ENCODE measurements at regions not wholly inside any gene's neighbourhood (a gene's known extent, or its start where the extent isn't known, plus 50 kb on each side); places are given as distances from the start of the nearest gene placed in this dataset.
"Not testable (repeated sequence)": the region's sequence is repeated elsewhere in the genome, so short reads cannot be mapped to it uniquely, and the experiment has no call there.

DNA sequence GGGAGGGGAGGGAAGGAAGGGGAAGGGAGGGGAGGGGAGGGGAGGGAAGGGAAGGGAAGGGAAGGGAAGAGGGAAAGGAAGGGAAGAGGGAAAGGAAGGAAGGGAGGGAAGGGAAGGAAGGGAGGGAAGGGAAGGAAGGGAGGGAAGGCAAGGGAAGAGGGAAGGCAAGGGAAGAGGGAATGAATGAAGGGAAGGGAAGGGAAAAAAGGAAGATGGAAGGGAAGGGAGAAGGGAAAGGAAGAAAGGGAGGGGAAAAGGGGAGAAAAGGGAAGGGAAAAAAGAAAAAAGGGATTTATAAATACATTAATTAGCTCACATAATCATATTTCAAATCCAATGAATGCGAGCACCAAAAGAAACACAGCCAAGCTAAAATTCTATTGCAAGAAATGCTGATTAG, 202.9 kb upstream of the LRRTM4 start:
- DNase-seq: no peak

DNA sequence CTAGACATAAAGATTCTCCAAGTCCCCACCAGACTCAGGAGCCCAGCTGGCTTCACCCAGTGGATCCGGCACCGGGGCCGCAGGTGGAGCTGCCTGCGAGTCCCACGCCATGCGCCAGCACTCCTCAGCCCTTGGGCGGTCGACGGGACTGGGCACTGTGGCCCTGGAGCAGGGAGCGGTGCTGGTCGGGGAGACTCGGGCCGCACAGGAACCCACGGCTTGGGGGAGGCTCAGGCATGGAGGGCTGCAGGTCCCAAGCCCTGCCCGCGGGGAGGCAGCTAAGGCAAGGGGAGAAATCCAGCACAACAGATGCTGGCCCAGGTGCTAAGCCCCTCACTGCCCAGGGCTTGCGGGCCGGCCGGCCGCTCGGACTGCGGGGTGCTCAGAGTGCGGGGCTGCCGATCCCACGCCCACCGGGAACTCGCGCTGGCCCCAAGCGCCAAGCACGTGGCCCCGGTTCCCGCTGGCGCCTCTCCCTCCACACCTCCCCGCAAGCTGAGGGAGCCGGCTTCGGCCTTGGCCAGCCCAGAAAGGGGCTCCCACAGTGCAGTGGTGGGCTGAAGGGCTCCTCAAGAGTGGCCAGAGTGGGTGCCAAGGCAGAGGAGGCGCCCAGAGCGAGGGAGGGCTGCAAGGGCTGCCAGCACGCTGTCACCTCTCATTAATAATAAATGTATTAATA, 212.6 kb upstream of the LRRTM4 start:
- DNase-seq: not testable (repeated sequence)

DNA sequence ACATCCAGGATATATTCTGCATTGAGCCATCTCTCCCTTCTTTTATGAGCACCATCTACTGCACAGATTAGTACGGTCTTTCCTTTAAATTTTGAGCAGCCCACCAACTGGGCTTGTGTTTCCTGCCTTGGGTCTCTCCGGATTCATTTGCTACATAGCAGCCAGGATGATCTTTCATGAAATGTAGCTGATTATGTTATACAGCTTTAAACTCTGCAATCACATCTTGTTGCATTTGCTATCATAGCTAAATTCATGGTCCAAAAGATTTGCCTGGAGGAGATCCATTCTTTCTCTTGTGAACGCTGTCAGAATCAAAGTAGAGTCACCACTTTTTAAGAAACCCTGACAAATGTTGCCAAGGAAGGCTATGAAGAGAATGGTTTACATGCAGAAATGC, 215.1 kb upstream of the LRRTM4 start:
- DNase-seq: no peak

DNA sequence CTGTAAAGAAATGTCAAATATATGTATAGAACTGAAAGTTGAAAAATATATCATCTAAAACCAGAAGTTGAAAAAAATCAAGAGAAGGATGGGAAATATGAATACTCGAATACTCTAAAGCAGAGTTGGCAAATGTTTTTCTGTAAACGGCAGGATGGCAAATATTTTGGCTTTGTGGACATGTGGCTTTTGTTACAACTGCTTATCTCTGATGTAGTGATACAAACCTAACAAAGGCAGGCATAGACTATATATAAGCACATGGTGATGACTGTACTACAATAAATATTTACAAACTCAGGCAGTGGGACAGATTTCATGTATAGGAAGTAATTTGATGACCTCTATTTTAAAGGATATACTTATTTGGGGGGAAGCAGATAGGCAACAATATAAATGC, 224.6 kb upstream of the LRRTM4 start:
- no peak for DNase-seq

DNA sequence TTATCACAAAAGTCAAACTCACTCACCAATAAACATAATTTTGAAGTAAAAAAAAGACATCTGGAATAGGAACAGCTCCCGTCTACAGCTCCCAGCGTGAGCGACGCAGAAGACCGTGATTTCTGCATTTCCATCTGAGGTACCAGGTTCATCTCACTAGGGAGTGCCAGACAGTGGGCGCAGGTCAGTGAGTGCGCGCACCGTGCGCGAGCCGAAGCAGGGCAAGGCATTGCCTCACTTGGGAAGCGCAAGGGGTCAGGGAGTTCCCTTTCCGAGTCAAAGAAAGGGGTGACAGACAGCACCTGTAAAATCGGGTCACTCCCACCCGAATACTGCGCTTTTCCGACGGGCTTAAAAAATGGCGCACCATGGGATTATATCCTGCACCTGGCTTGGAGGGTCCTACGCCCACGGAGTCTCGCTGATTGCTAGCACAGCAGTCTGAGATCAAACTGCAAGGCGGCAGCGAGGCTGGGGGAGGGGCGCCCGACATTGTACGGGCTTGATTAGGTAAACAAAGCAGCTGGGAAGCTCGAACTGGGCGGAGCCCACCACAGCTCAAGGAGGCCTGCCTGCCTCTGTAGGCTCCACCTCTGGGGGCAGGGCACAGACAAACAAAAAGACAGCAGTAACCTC, 231.7 kb upstream of the LRRTM4 start:
- not testable (repeated sequence) for DNase-seq

DNA sequence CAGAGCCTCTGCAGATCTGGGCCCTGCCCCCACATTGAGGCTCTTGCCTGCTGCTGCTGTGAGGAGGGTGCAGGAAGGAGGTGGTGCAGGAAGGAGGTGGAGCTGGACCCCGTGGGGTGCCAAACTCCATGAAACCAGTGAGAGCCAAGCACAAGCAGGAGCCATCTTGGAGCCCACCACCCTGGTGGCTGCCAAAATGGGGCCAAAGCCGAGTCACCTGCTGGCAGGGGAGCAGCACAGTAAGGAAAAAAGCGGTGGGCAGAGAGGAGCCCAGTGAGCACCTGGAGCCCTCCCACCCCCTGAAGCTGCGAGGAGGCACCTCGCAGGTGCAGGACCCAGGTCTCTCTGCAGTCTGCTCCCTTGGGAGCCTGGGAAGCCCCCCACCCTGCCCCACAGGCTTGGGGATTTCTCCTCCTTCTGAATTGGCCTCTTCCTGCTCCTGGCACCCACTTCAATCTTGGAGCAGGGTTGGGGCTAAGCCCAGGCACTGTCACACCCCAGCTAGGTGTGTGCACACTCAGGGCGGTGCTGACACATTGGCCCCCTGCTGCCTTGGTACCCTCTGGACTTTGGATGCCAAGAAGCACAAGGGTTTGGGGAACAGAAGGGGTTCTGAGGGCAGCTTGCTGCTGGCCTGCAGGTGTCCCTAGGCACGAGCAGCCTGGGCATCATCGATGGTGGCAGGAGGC, 245.4 kb upstream of the LRRTM4 start:
- DNase-seq: no peak

DNA sequence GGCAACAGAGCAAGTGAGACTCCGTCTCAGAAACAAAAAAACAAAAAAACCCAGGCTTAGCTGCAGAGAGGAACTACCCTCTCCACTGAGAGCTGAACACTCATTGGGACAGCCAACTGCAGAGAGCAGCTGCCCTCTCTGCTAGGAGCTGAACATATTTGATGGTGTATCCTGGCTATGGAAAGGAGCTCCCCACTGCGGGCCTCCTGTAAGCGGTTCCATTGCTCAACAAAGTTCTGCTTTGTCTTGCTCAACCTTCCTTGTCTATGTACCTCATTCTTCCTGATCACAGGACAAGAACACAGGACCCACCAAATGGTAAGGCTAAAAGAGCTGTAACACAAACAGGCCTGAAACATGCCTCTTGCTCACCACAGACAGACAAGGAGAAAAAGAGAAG, 246.3 kb upstream of the LRRTM4 start:
- DNase-seq: no peak

DNA sequence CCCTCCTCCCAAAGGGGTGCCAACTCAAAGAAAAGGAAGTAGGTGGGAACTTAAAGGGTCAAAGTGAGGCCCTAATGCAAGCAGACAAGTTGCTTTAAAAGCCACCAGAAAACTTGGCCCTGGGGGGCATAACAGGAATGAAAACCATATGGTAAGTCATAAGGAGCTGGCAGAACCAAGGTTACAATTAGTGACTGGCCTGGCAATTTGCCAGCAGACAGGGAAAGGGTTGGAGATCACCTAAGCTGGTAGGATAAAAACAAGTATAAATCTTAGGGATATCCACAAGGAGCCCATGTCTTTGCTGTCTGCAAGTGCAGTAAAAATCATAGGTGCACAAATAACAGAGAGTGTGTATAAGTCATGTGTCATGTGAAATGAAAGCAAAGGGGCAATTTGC, 256.7 kb upstream of the LRRTM4 start:
- no peak for DNase-seq

DNA sequence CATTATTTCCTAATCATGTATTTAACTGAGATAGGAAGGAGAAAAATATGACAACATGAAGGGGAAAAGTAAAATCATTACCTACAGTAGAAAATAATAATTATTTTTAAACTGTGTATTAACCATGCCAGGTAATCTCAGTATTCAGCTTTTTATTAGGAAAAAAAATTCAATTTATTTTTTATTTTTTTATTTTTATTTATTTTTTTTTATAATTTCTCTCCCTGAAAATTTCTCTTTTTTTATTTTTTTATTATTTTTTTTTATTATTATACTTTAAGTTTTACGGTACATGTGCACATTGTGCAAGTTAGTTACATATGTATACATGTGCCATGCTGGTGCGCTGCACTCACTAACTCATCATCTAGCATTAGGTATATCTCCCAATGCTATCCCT, 271.3 kb upstream of the LRRTM4 start:
- DNase-seq: not testable (repeated sequence)

DNA sequence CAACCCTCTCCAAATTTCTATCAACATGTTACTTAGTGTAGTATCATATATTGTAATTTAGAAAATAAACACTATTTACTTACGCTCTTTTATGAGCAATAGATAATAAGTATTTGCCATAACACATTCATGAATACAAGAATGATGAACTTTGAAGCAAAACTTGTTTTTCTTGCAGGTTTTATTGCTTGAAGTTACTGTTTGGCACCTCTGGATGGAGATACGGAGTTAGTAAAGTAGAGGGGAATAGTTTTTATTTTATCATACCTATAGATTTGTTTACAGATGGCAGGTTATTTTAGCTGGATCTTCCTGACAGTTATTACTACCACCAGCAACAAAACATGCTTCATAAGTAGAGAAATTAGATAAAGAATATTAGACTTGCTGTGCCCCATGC, 274.2 kb upstream of the LRRTM4 start:
- no peak for DNase-seq

DNA sequence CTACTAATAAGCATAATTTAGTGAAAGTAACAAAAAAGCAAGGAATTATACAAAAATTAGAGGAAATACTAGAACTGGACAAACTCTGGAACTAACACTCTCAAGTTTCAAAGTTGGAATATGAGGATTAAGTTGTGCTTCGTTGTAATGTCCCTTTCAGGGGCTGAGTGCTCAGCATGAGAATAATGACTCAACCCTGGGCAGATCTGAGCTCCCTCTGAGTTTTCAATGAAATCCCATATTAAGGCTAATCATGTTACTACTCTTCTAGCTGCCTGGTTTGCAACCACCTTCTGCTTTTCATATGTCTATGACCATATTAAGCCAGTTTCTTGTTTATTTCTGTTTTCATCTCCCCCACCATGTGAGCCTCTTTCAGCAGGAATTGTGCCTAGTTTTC, 274.9 kb upstream of the LRRTM4 start:
- no peak for DNase-seq

DNA sequence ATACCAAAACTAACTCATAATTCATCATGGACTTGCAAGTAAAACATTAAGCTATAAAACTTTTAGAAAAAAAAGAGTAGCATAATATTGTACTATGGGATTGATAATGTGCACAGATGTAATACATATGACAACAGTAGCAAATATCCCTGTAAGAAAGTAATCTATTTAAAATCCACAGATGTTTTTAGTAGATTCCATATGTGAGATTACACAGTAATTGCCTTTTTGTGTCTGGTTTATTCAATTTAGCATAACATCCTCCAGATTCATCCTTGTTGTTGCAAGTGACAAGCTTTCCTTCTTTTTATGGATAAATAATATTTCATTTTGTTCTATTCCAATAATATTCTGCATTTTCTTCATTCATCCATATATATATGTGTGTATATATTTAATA, 278.2 kb upstream of the LRRTM4 start:
- DNase-seq: no peak

DNA sequence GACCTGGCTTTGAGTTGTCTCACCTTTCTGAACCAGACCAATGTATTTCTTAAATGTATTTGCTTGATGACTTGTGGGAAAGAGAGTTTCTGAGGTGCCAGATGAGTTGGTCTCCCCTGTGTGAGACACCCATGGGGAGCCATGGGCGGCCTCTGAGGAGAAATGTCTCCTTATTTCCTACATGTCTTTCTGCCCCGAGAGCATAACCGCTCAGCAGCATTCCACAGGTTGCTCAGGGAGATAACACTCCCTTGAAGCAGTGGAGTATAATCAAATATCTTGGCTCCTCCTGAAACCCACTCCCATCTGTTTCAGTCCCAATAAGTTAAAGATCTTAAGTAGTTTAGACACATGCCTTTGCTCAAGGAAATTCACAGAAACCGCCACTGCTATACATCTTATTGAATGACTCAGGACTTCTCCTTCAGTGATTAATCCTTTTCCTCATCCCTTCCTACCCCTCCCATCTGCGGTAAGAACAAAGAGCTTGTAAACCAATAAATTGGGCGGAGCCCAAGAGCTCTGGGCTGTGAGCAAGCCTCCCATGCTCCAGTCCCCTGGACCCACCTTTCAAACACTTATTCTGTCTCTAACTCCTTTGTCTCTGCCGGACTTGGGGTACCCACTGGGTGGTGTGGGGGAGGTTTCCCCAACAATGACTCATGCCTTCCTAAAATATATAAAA, 285.5 kb upstream of the LRRTM4 start:
- no peak for DNase-seq

DNA sequence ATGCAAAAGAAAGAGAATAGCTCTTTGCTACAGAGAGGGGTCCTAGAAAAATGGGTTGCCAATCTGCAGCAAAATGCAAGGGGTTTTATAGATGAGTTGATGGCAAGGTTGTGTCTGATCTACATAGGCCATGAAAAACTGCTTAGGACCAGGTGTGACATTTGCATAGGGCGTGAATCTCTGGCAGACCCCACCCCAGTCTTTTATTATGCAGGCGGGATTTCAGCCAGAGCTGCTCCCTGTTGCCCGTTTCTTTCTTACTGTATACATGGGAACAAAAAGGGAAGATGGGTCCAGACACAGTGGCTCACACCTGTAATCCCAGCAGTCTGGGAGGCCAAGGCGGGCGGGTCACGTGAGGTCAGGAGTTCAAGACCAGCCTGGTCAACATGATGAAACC, 286.4 kb upstream of the LRRTM4 start:
- no peak for DNase-seq

DNA sequence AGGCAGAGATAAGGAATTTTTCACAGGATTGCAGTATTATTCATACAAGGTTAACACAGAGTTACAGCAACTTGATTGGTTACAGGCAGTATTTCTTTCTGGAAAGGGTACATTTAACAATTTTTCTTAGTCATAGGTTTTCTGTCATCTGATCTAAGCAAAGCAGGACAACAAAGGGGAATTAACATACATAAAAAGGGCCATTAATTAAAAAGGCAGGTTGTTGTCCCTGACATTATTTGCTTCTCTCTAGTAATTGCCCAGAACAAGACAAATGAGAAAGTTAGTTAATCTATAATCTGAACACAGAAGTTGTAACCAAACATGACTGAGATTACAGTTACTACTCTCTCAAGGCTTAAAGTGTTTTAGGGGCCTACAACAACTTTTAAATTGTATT, 291.4 kb upstream of the LRRTM4 start:
- DNase-seq: no peak

DNA sequence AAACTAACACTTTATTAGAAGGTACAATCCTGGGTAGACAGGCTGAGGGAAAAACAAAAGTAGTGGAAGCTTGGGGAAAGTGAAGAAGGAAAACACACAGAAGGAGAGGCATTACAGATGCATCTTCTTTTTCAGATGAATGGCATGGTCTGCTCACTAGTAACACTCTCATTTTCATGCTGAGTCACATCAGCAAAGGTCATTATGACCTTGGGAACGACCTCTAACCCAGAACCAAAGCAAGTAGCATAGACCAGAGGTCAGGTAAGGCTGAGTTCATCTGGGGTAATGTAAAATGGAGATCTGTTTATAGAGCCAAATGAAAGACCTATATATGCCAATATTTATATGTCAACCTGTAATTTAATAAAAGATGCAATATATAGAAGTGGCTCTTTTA, 294.4 kb upstream of the LRRTM4 start:
- no peak for DNase-seq

DNA sequence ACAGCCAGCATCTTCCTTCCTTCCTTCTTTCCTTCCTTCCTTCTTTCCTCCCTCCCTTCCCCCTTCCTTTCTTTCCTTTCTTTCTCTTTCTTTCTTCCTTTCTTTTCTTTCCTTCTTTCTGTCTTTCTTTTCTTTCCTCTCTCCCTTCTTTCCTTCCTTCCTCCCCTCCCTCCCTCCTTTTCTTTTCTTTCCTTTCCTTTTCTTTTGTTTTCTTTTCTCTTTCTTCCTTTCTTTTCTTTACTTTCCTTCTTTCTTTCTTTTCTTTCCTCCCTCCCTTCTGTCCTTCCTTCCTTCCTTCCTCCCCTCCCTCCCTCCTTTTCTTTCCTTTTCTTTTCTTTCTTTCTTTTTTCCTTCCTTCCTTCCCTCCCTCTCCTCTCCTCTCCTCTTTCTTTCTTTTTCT, 296.0 kb upstream of the LRRTM4 start:
- DNase-seq: no peak

DNA sequence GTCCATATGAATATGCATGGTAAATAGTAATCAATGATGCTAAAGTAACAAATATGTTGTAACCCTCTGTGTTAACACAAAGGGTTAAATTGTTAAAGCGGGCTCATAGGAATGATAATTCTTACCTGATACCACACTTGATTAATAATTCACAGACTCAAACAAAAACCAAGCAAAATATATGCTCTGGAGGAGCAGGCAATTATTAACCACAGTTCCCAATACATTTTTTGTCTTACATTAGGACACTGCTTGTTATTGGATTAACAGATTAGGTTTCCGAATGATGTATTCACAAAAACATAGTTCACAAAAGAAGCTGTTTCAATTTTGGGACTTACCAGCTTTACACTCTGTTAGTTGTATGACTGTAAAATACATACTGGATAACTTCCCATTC, 300.9 kb upstream of the LRRTM4 start:
- no peak for DNase-seq

DNA sequence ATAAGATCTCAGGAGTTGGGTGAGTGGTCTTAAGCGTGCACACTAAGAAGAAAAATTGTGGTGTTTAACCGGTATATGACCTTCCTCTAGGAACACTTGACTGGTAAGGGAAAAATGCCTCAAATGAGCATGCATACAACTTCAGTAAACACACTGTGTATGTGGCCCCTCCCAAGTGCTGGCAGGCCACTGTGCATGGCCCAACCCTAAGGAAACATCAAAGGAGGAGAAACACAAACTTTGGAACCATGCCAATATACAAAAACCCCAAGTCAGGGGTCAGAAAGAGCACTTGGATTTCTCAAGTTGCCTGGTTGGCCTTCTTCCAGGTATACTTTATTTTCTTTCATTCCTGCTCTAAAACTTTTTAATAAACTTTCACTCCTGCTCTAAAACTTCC, 308.9 kb upstream of the LRRTM4 start:
- no peak for DNase-seq

DNA sequence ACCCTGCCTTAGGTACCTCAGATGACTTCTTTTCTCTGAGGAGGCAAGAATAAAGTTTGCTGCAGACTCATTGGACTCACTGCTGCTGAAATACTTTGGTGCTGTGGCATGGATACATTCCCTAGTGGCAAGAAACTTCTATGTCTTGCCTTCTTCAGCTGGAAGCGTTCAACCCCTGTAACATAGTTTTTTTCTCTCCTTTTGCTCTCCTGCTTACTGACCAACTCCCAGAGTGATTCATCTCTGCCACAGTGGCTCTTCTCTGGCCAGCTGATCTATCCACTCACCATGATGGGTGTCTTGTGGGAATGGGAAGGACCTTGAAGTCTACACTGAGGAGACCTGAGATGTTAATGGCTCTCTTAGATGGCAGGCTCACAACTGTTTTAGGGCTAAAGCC, 309.3 kb upstream of the LRRTM4 start:
- DNase-seq: no peak

DNA sequence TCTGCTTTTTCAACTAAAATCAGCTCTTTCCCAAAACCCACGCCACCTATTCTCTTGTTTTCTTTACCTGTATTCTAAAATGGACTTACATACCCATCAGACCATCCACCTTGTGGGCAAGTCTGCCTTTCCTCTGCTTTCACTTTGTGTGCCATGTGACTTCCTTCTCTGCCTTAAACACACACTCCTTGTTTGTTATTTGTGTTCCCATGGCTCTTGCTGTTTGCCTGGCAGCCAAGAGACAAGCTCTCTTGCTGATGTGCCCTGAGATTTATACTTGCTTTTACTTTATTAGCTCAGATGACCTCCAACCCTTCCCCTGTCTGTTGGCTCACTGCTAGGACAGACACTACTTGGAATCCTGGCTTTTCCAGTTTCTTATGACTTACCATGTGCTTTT, 309.7 kb upstream of the LRRTM4 start:
- DNase-seq: no peak

DNA sequence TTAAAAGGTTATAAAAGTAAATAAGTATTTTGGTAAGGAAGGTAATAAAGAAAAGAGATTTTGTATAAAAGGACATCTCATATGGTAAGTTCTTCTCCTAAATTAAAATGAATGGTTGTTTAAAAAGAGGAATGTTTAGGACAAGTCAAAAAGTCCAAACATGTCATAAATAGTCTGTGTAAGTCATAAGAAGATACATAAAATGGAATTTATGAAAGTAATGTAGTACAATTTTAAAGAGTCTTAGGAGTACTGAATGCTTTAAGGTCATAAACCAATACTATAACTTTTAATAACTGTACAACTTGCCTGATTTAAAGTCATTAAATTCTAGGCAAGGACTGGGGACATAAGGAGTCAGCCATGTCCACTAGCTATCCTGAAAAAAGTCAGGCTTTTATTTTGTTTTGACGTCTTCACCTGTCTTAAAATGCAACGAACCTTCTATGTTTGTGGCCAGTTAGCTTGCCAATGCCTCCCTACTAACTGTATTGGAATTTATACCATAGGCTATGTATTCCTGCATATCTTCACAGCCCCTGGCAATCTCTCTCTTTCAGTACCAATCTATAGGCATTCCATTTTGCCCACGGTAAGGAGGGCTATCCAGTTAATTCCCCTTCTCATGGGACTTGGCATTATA, 312.3 kb upstream of the LRRTM4 start:
- no peak for DNase-seq

DNA sequence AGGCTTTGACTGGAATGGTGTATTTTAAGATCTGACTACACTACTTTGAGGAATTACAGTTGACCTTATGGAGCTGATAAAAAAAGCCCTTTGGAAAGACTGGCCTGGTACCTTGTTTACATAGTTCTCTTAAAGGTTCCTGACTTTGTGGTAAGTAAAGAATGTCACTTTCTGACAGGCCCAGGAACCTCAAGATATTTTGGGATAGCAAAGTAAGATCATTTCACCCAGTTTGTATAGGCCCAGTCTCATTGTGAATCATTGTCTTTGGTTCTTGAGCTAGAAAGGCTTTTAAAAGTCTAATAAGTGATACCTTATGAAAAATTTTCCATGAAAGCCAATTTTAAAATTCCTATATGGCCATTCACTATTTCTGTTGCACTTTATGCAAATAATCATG, 316.3 kb upstream of the LRRTM4 start:
- no peak for DNase-seq

Measured in suppressor macrophage (primary cell).